Activated CD4-positive, alpha-beta T cell treated with anti-CD3 and anti-CD28 coated beads, Interleukin-2, Interleukin-6, amounts not matched to agents 100 ng/mL and 50 ng/mL, durations not matched to agents 16 hours and 8 hours (primary cell): ENCODE measurements at regions not wholly inside any gene's neighbourhood (a gene's known extent, or its start where the extent isn't known, plus 50 kb on each side); places are given as distances from the start of the nearest gene placed in this dataset.

Experiments used
- DNase-seq: peaks from one replicate; pipeline ENCODE4 v3.0.0-alpha.2; 2020

- peak; percentile 63 for DNase-seq
Observed at GRCh38 chr15:69973102-69973714, 124.5 kb downstream of the TLE3 start.

GRCh38 chr15:69973880-69974279 lies 123.8 kb downstream of the TLE3 start:
- no peak for DNase-seq

- no peak for DNase-seq
Observed at GRCh38 chr15:69974321-69974720, 123.4 kb downstream of the TLE3 start.

- peak; percentile 79 for DNase-seq
Observed at GRCh38 chr15:69976366-69976994, 121.2 kb downstream of the TLE3 start.

GRCh38 chr15:69978603-69979002 lies 119.1 kb downstream of the TLE3 start:
- DNase-seq, result no peak

- DNase-seq, result no peak
Observed at GRCh38 chr15:69979262-69979661, 118.5 kb downstream of the TLE3 start.

GRCh38 chr15:69979783-69980182 lies 117.9 kb downstream of the TLE3 start:
- DNase-seq, result no peak

GRCh38 chr15:69980341-69981059 lies 117.2 kb downstream of the TLE3 start:
- DNase-seq, result no peak

GRCh38 chr15:69982037-69982436 lies 115.7 kb downstream of the TLE3 start:
- no peak for DNase-seq

GRCh38 chr15:69983696-69984265 lies 113.9 kb downstream of the TLE3 start:
- DNase-seq, result no peak

GRCh38 chr15:69987492-69988489 lies 109.9 kb downstream of the TLE3 start:
- no peak for DNase-seq

GRCh38 chr15:69988541-69989225 lies 109.0 kb downstream of the TLE3 start:
- no peak for DNase-seq

GRCh38 chr15:69990566-69991421 lies 106.9 kb downstream of the TLE3 start:
- DNase-seq, result no peak

- DNase-seq, result no peak
Observed at GRCh38 chr15:69991551-69991980, 106.2 kb downstream of the TLE3 start.

- DNase-seq, result no peak
Observed at GRCh38 chr15:69992348-69992747, 105.4 kb downstream of the TLE3 start.

- DNase-seq, result no peak
Observed at GRCh38 chr15:69994429-69995205, 103.1 kb downstream of the TLE3 start.

- DNase-seq, result no peak
Observed at GRCh38 chr15:69996321-69997160, 101.2 kb downstream of the TLE3 start.

GRCh38 chr15:69997161-69997485 lies 100.6 kb downstream of the TLE3 start:
- no peak for DNase-seq
